Sigmoid colon (tissue), 6 donors: ENCODE measurements at regions not wholly inside any gene's neighbourhood (a gene's known extent, or its start where the extent isn't known, plus 50 kb on each side); places are given as distances from the start of the nearest gene placed in this dataset.

Experiments used
- DNase-seq: peaks from one replicate; pipeline ENCODE4 v3.0.0-alpha.2; 2019
- H3K27ac ChIP-seq, 4 donors: fragments of 200-600 bp; sonication (generic); one replicate each; pipeline ENCODE4 v1.5.1; 2016 to 2019; ENCODE audit warnings: mild to moderate bottlenecking in 1 of 4
- H3K27me3 ChIP-seq, 3 donors: fragments of 200-600 bp; sonication (generic); one replicate each; pipeline ENCODE4 v1.5.1; 2019; ENCODE audit warnings: mild to moderate bottlenecking in 1 of 3
- H3K36me3 ChIP-seq, 4 donors: fragments of 200-600 bp; sonication (generic); one replicate each; pipeline ENCODE4 v1.5.1; 2016 to 2019
- H3K4me1 ChIP-seq, 4 donors: fragments of 200-600 bp; sonication (generic); one replicate each; pipeline ENCODE4 v1.5.1; 2017 to 2019
- H3K4me3 ChIP-seq, 4 donors: fragments of 200-600 bp; sonication (generic); one replicate each; pipeline ENCODE4 v1.5.1; 2017 to 2019; ENCODE audit warnings: mild to moderate bottlenecking in 2 of 4, moderate library complexity in 1 of 4
- H3K9me3 ChIP-seq, 4 donors: fragments of 200-600 bp in 3 of 4; sonication (generic) in 3 of 4; one replicate each; pipeline versions ENCODE4 v1.5.1 to v1.6.1; 2013 to 2019
- CTCF ChIP-seq, 4 experiments: fragments of 450-650 bp in 3 of 4; fragments of 200-600 bp in 1 of 4; IDR thresholded peaks; one replicate each; pipeline ENCODE4 v1.5.1; 2016 to 2019; ENCODE audit warnings: antibody characterized with exemption in 4 of 4, mild to moderate bottlenecking in 3 of 4, moderate library complexity in 2 of 4
- EP300 ChIP-seq, 4 donors: sonication (generic); formaldehyde crosslinking; IDR thresholded peaks; one replicate each; pipeline ENCODE4 v1.6.1; 2017; ENCODE audit warnings: antibody characterized with exemption in 4 of 4
- POLR2A ChIP-seq, 2 donors: fragments of 450-650 bp; IDR thresholded peaks; one replicate each; pipeline ENCODE4 v1.6.1; 2016; ENCODE audit warnings: antibody characterized with exemption in 2 of 2, mild to moderate bottlenecking in 2 of 2, moderate library complexity in 2 of 2
- POLR2AphosphoS5 ChIP-seq, 4 donors: sonication (generic); formaldehyde crosslinking; IDR thresholded peaks; one replicate each; pipeline ENCODE4 v1.6.1; 2017; ENCODE audit warnings: antibody characterized with exemption in 4 of 4
- WGBS, 2 donors: extraction: QIAGEN DNeasy Blood & Tissue Kit; methylation state at CpG; one replicate each; pipeline ENCODE4 v1.1.7; 2013; 5-methylcytosine and 5-hydroxymethylcytosine counted together
- intact Hi-C: fragments of 100-400 bp; cut with DNase I; formaldehyde crosslinking; loops from one replicate; pipeline ENCODE4 v1.15.1; 2023
- donor health status: healthy with polysubstance abuse.
- donor health status: healthy.

- Histone ChIP-seq H3K27me3 (no peaks in the 10 kb centered on the region), H3K27ac (no peak overlapping the region), H3K4me3 (no peak overlapping the region), H3K36me3 (no peaks in the 10 kb centered on the region), H3K9me3 (no peaks in the 10 kb centered on the region), H3K4me1 (peaks cover 0 to 4% (median 0%) of the 10 kb centered on the region in 4 donors)
- intact Hi-C loops: loop anchor here (5.0 kb wide), 1 partner anchor 34 kb away; no protein-coding TSS in a partner anchor
- WGBS, 2 donors: 97 to 98% methylated on average over 1 of the region's 1 CpG
- no peak for DNase-seq
- no peak for TF ChIP-seq CTCF (IDR thresholded peaks at IDR 0.05)
- no peak for TF ChIP-seq EP300 (IDR thresholded peaks at IDR 0.05)
- no peak for TF ChIP-seq POLR2AphosphoS5 (IDR thresholded peaks at IDR 0.05)
- TF ChIP-seq POLR2A (IDR thresholded peaks at IDR 0.05): no peak
These were observed 201.8 kb upstream of the KBTBD8 start for GRCh38 chr3:66796343-66796742.

GRCh38 chr3:66797889-66798560 is 200.1 kb upstream of the KBTBD8 start:
- peak overlapping the region in 1 of 4 donors; percentile 6 for H3K27ac ChIP-seq
- H3K27me3 ChIP-seq: no peaks in the 10 kb centered on the region
- H3K4me3 ChIP-seq: peak overlapping the region in 2 of 4 donors; percentile 16 to 27
- intact Hi-C loops: loop anchor here (5.0 kb wide), 1 partner anchor 36 kb away; no protein-coding TSS in a partner anchor
- H3K36me3 ChIP-seq: no peaks in the 10 kb centered on the region
- no peaks in the 10 kb centered on the region for H3K9me3 ChIP-seq
- 45 to 78% methylated on average over 26 of the region's 26 CpGs for WGBS, 2 donors
- peak; percentile 82 for DNase-seq
- TF ChIP-seq POLR2AphosphoS5 (IDR thresholded peaks at IDR 0.05): no peak
- TF ChIP-seq EP300 (IDR thresholded peaks at IDR 0.05): no peak
- no peak for TF ChIP-seq POLR2A (IDR thresholded peaks at IDR 0.05)
- no peak for TF ChIP-seq CTCF (IDR thresholded peaks at IDR 0.05)
- H3K4me1 ChIP-seq: peaks cover 0 to 5% (median 0%) of the 10 kb centered on the region in 4 donors

GRCh38 chr3:66800941-66801545 is 197.1 kb upstream of the KBTBD8 start:
- peaks cover 0 to 20% (median 4%) of the 10 kb centered on the region in 4 donors for H3K4me1 ChIP-seq
- H3K27ac ChIP-seq: no peak overlapping the region
- no peak for DNase-seq
- intact Hi-C loops: loop anchor here (10.0 kb wide), 1 partner anchor 56 kb away; no protein-coding TSS in a partner anchor
- H3K36me3 ChIP-seq: no peaks in the 10 kb centered on the region
- WGBS, 2 donors: 88 to 91% methylated on average over 1 of the region's 1 CpG
- no peak overlapping the region for H3K4me3 ChIP-seq
- no peaks in the 10 kb centered on the region for H3K27me3 ChIP-seq
- TF ChIP-seq CTCF (IDR thresholded peaks at IDR 0.05): no peak
- no peak for TF ChIP-seq POLR2AphosphoS5 (IDR thresholded peaks at IDR 0.05)
- no peak for TF ChIP-seq POLR2A (IDR thresholded peaks at IDR 0.05)
- no peak for TF ChIP-seq EP300 (IDR thresholded peaks at IDR 0.05)
- no peaks in the 10 kb centered on the region for H3K9me3 ChIP-seq

- intact Hi-C loops: loop anchor here (10.0 kb wide), 1 partner anchor 58 kb away; no protein-coding TSS in a partner anchor
- DNase-seq: no peak
- TF ChIP-seq POLR2A (IDR thresholded peaks at IDR 0.05) (no peak), POLR2AphosphoS5 (IDR thresholded peaks at IDR 0.05) (no peak), CTCF (IDR thresholded peaks at IDR 0.05) (no peak), EP300 (IDR thresholded peaks at IDR 0.05) (no peak)
- Histone ChIP-seq H3K4me3 (no peak overlapping the region), H3K27me3 (no peaks in the 10 kb centered on the region), H3K27ac (no peak overlapping the region), H3K36me3 (no peaks in the 10 kb centered on the region), H3K9me3 (no peaks in the 10 kb centered on the region), H3K4me1 (peaks cover 0 to 15% (median 4%) of the 10 kb centered on the region in 4 donors)
- 59 to 71% methylated on average over 2 of the region's 2 CpGs for whole genome bisulfite sequencing, 2 donors
These were observed 194.9 kb upstream of the KBTBD8 start for GRCh38 chr3:66803206-66803605.
